Fibroblast of peridontal ligament (primary cell): ENCODE measurements at regions not wholly inside any gene's neighbourhood (a gene's known extent, or its start where the extent isn't known, plus 50 kb on each side); places are given as distances from the start of the nearest gene placed in this dataset.
"Not testable (repeated sequence)": the region's sequence is repeated elsewhere in the genome, so short reads cannot be mapped to it uniquely, and the experiment has no call there.

Experiments used
- DNase-seq: peaks from one replicate; pipeline ENCODE4 v3.0.0-alpha.2; 2010; ENCODE audit errors: extremely low read depth

GRCh38 chr10:8768341-8768740 is 713.9 kb downstream of the GATA3 start:
- DNase-seq: no peak

GRCh38 chr10:8768852-8769251 is 714.4 kb downstream of the GATA3 start:
- no peak for DNase-seq

GRCh38 chr10:8776926-8777622 is 722.6 kb downstream of the GATA3 start:
- no peak for DNase-seq

- DNase-seq: no peak
These were observed 724.2 kb downstream of the GATA3 start for GRCh38 chr10:8778713-8779112.

GRCh38 chr10:8787649-8788048 is 733.2 kb downstream of the GATA3 start:
- DNase-seq: no peak

DNA sequence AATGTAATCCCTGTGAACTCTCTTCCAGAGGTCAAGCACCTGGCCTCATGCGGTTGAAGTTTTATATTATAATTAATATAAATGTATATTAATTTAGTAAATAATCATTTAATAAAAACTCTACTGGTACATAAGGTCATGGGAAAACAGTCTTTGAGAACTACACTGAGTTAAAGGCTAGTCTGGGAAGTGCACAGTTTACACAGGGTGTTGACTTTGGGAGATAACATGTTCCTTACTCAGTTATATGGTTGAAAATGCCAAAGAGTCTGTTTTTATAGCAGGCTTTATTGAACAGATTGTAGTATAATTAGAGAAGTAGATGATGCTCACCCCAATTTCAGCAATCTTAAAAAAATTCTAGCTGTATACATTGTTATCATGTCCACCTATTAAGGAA is 735.9 kb downstream of the GATA3 start:
- no peak for DNase-seq

DNA sequence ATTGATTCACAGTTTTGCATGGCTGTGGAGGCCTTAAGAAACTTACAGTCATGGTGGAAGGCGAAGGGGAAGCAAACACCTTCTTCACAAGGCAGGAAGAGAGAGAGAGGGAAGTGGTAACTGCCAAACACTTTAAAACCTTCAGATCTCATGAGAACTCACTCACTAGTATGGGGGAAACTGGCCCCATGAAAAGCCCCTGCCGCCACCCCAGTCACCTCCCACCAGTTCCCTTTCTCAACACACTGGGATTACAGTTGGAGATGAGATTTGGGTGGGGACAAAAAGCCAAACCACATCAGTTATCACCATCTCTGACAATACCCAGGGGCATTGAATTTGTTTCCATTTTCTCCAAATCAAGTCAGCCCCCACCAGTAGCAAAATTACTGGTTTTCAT is 740.4 kb downstream of the GATA3 start:
- no peak for DNase-seq

GRCh38 chr10:8800426-8800825 is 745.9 kb downstream of the GATA3 start:
- DNase-seq: no peak

DNA sequence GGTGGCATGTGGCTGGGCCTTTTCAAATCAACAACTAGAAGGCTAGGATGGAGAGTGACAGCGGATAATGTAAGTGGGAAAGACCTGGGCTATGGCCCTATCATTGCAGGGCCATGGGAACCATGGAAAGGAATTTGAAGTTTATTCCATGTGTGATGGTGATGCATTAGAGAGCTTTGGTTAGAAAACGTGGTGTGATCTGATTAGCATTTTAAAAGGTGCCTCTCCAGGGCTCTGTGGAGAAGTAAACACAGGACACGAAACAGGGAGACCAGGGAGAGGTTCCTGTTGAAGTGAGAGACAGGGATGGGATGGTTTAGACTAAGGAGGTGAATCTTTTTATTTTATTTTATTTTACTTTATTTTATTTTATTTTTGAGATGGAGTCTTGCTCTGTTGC is 749.5 kb downstream of the GATA3 start:
- no peak for DNase-seq

GRCh38 chr10:8810677-8811076 is 756.2 kb downstream of the GATA3 start:
- DNase-seq: no peak

GRCh38 chr10:8811201-8811600 is 756.7 kb downstream of the GATA3 start:
- DNase-seq: no peak

DNA sequence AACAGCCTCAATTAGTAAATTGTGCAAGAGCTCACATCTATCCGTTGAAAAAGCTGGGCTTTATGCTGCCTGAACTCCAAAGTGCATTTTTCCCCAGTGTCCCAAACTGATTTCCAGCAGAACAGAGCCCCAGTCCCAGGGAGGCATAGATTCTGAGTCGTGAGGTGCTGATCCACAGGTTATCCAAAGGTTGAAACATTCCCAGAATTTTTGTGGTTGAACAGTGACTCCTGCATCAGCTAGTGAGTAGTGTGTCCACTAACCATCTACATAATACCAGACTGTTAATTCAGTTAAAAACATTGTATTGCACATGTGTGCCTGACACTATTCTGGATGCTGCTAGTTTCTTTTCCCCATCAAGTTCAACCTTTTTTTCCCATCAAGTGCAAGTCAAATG is 761.5 kb downstream of the GATA3 start:
- no peak for DNase-seq

- no peak for DNase-seq
These were observed 762.8 kb downstream of the GATA3 start for GRCh38 chr10:8817299-8817698.

DNA sequence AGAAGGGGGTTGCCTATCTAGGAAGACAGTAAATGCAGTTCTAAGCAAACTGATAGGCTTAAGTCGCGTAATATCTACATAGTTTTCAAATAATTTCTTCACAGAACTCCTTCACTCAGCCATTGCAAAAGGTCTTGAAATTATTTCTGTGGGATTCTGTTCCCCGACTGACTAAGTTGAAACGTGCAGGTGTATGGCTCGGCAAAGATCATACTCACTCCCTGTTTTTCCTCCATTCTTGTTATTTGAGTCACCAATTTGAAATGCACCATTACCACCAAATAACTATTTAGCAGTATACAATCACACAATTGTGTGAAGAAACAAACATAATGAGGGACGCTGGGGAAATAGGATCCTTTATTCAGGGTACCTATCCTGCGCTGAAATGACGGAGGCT is 771.1 kb downstream of the GATA3 start:
- no peak for DNase-seq

GRCh38 chr10:8829592-8829991 is 775.1 kb downstream of the GATA3 start:
- no peak for DNase-seq

DNA sequence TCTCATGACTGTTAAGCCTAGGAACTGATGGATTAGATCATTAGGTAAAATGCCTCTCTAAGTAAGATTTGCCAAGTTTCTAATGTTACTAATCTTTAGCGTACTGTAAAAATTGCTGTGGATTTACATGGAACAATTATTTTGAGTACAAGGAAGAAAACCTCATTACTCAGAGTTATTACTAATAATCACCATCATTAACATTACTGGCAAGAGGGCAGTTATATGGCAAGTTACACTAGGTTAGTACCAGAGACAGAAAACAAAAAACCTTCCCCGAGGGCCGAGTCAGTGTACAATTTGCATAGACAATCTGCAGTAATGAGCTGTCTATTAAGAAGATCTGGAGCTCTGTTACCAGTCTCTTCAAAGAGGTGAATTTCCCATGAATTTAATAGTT is 775.6 kb downstream of the GATA3 start:
- DNase-seq: no peak

DNA sequence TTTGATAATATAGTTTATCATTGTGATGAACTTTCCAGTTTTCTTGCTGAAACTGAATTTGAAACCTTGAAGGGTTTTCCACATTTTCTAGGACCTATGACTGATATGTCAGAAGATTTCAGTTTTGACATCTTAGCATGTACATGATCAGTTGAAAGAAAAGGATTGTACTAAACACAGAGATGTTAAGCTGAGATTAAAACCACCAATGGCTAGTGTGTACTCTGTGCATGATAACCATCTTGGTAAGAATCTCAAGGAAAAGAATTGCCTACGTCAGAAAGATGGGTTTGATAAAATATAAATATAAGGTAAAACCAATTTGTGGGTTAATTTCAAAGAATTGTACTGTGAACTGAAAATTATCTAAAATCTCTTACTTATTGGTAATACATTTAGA is 776.4 kb downstream of the GATA3 start:
- DNase-seq: no peak

DNA sequence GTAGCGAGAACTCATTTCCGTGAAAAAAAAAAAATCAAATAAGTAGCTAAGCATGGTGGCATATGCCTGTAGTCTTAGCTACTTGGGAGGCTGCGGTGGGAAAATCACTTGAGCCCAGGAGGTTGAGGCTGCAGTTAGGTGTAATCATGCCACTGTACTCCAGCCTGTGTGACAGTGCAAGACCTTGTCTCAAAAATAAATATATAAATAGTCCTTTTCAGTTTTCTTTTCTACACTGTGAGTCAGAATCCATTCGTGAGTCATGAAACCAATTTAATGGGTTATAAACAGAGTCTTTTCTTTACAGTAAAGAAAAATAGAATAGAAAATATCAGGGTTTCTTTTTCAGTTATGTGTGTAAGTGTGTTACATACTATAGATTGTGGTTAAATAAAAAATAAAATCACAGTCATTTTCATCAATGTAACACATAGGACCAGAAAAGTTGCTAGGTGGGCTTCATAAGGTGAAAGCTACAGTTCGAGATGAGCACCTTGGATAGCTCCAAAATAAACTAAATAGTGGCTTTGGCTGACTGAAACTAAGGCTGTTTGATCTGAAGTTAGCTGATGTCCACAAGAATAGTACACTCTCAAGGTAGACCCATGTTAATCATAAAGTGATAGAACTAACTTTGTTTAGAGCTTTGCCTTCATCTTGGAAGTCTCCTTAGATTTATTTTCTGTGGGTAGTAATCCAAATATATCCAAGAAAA is 781.1 kb downstream of the GATA3 start:
- DNase-seq: no peak

DNA sequence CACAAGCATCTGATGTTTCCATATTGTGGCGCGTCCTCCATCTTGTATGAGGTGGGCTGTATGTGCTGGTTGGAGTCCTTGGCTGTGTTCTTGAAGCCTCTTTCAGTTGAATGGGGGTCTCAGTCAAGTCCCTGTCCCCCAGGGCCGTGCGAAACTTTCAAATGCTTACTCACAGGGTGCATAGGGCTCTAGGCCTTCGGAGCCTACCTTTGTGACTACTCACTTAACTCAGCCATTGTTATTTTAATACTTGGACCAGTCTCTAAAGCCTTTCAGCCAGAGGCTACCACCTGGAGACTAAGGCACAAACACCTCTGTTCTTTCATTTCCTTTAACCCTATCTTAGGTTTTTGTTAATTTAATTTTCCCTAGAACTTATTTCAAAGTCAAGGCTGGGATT is 785.9 kb downstream of the GATA3 start:
- no peak for DNase-seq

GRCh38 chr10:8844141-8844540 is 789.7 kb downstream of the GATA3 start:
- no peak for DNase-seq

GRCh38 chr10:8852546-8852945 is 798.1 kb downstream of the GATA3 start:
- DNase-seq: no peak

DNA sequence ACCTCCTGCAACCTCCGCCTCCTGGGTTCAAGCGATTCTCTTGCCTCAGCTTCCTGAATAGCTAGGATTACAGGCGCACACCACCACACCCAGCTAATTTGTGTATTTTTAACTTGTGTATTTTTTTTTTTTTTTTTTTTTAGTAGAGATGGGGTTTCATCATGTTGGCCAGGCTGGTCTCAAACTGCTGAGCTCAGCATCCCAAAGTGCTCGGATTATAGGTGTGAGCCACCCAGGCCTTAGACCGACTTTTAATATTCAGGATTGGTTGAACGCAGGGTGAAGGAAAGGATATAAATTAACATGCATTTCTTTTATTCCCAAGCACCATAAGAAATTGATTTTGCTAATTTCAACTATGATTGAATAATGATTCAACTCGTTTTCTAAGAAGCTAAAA is 798.6 kb downstream of the GATA3 start:
- DNase-seq: no peak

- not testable (repeated sequence) for DNase-seq
These were observed 814.4 kb downstream of the GATA3 start for GRCh38 chr10:8868924-8869323.

DNA sequence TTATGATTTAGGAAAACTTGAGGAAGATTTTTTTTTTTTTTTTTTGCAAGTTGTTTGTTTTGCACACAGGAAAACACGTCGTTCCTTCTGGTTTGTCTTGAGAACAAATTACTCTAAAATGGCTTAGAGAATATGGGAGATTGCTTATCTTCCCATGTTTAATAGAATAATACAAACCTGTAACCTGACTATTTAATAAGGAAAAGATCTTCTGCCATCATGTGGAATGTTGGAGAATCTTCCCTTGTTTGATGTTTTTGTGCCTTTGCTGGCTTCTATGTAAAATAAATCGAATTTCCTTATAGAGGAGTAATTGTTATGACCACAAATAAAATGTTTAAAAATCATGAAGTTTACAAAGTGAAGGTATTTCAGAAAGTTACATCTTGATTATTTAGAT is 818.8 kb downstream of the GATA3 start:
- DNase-seq: no peak
